Heart left ventricle (tissue), 16 donors: ENCODE measurements at regions not wholly inside any gene's neighbourhood (a gene's known extent, or its start where the extent isn't known, plus 50 kb on each side); places are given as distances from the start of the nearest gene placed in this dataset.
"Not testable (repeated sequence)": the region's sequence is repeated elsewhere in the genome, so short reads cannot be mapped to it uniquely, and the experiment has no call there.

Experiments
- ATAC-seq, 4 donors: fragments of 200-7000 bp; cut with Tn5 transposase; one replicate each; pipeline ENCODE4 v1.9.1; 2020 to 2022; ENCODE audit warnings: moderate library complexity in 4 of 4, mild to moderate bottlenecking in 3 of 4, moderate number of reproducible peaks in 1 of 4
- DNase-seq, 5 donors: peaks; one replicate each; pipeline ENCODE4 v3.0.0-alpha.2; 2020
- H3K27ac ChIP-seq, 12 donors: fragments of 200-600 bp; sonication (generic) in 4 of 12; one replicate each; pipeline versions ENCODE4 v1.5.0 to v1.8.0; 2016 to 2022; ENCODE audit warnings: mild to moderate bottlenecking in 2 of 12
- H3K27me3 ChIP-seq, 9 donors: fragments of 200-600 bp; sonication (generic) in 2 of 9; one replicate each; pipeline versions ENCODE4 v1.5.1 to v1.8.0; 2016 to 2022; ENCODE audit warnings: mild to moderate bottlenecking in 3 of 9
- H3K36me3 ChIP-seq, 9 donors: fragments of 200-600 bp; sonication (generic) in 2 of 9; one replicate each; pipeline versions ENCODE4 v1.5.0 to v1.8.0; 2018 to 2022; ENCODE audit warnings: mild to moderate bottlenecking in 2 of 9
- H3K4me1 ChIP-seq, 12 donors: fragments of 200-600 bp; sonication (generic) in 4 of 12; one replicate each; pipeline versions ENCODE4 v1.5.0 to v1.8.0; 2016 to 2022; ENCODE audit warnings: mild to moderate bottlenecking in 3 of 12
- H3K4me3 ChIP-seq, 12 donors: fragments of 200-600 bp; sonication (generic) in 4 of 12; one replicate each; pipeline versions ENCODE4 v1.5.0 to v1.8.0; 2017 to 2022; ENCODE audit warnings: mild to moderate bottlenecking in 9 of 12, moderate library complexity in 4 of 12
- H3K9me3 ChIP-seq, 12 donors: fragments of 200-600 bp; sonication (generic) in 4 of 12; one replicate each; pipeline versions ENCODE4 v1.5.0 to v1.8.0; 2016 to 2022; ENCODE audit warnings: mild to moderate bottlenecking in 1 of 12
- CTCF ChIP-seq, 12 donors: fragments of 200-600 bp; sonication (generic) in 4 of 12; IDR thresholded peaks; one replicate each; pipeline versions ENCODE4 v1.5.0 to v1.8.0; 2018 to 2022; ENCODE audit warnings: antibody characterized with exemption in 12 of 12, mild to moderate bottlenecking in 5 of 12
- POLR2A ChIP-seq, 2 donors: fragments of 450-650 bp; IDR thresholded peaks; one replicate each; pipeline ENCODE4 v1.6.1; 2017; ENCODE audit warnings: antibody characterized with exemption in 2 of 2, mild to moderate bottlenecking in 2 of 2, moderate library complexity in 2 of 2
- WGBS, 4 donors: extraction: QIAGEN DNeasy Blood & Tissue Kit in 2 of 4; methylation state at CpG; one replicate each; pipeline versions ENCODE4 v1.1.5 to v1.1.7; 2013 to 2018; 5-methylcytosine and 5-hydroxymethylcytosine counted together
- intact Hi-C, 10 donors: fragments of 100-400 bp; cut with DNase I; formaldehyde crosslinking; loops; one replicate each; pipeline versions ENCODE4 v1.11.1 to v1.14.2; 2022
- donor health status: ischemic (EF 13 %, LVEDD 7.1; RV severe dilation, severe dysfunction).
- donor health status: healthy with polysubstance abuse.
- donor health status: DM: no; HTN: yes; CAD: no.
- donor health status: DM: no; HTN: no; CAD: no.
- donor health status: ischemic (EF 25% LVEDD 6.9; RV normal size, moderate dysfunction).
- donor health status: ischemic (EF 25% LVEDD 5.7; RV mildly dilated, moderate dysfunction).
- donor health status: healthy.
- donor health status: DM: yes; HTN: yes; CAD: no.
- donor health status: ischemic (EF 35%, LVEDD 5.7; RV mildly dilated, moderate dysfunction).
- donor health status: nonischemic (EF 11% LVEDD 7.7; RV severe dilation, severe dysfunction).
- donor health status: DM: yes; HTN: yes; CAD: no.
- donor health status: PGD.
- donor health status: ischemic (EF 29% LVEDD 5.4; RV normal size, mild dysfunction).
- donor health status: nonischemic (EF 23%, LVEDD 6.1; RV moderate dilation, normal function).

- ATAC-seq (peak; percentile 89 to 91 (median 90)), DNase-seq (peak; percentile 68 to 86 (median 77))
- WGBS, 4 donors = 19 to 27% (median 24%) methylated on average over 7 of the region's 7 CpGs
- H3K27ac ChIP-seq = peak overlapping the region in 11 of 12 donors; percentile 59 to 89 (median 77)
- intact Hi-C loops = loop anchor here in 7 of 10 donors (5.0 to 10.0 kb wide), 3 partner anchors 111 to 393 kb away; partner anchors contain the start of gene AEN (in 1 of the 7)
- no peaks in the 10 kb centered on the region for H3K27me3 ChIP-seq
- no peak for TF ChIP-seq CTCF (IDR thresholded peaks at IDR 0.05)
- TF ChIP-seq POLR2A (IDR thresholded peaks at IDR 0.05) = no peak
- H3K4me3 ChIP-seq = peak overlapping the region in 3 of 12 donors; percentile 39 to 44 (median 43)
- H3K9me3 ChIP-seq = no peaks in the 10 kb centered on the region
- H3K4me1 ChIP-seq = peaks cover 5 to 50% (median 29%) of the 10 kb centered on the region in 12 donors
- no peaks in the 10 kb centered on the region for H3K36me3 ChIP-seq
Measured at GRCh38 chr15:89018207-89018606, 70.0 kb upstream of the ABHD2 start.

- H3K9me3 ChIP-seq = peaks cover 0 to 8% (median 0%) of the 10 kb centered on the region in 12 donors
- intact Hi-C loops = loop anchor here in 7 of 10 donors (5.0 to 10.0 kb wide), 3 partner anchors 112 to 395 kb away; partner anchors contain the start of gene AEN (in 1 of the 7)
- peak overlapping the region in 4 of 12 donors; percentile 6 to 79 (median 73) for H3K27ac ChIP-seq
- no peak for ATAC-seq
- peaks cover 5 to 50% (median 29%) of the 10 kb centered on the region in 12 donors for H3K4me1 ChIP-seq
- H3K27me3 ChIP-seq = no peaks in the 10 kb centered on the region
- 57 to 69% (median 62%) methylated on average over 3 of the region's 3 CpGs for WGBS, 4 donors
- no peak for TF ChIP-seq CTCF (IDR thresholded peaks at IDR 0.05)
- no peak for TF ChIP-seq POLR2A (IDR thresholded peaks at IDR 0.05)
- H3K4me3 ChIP-seq = no peak overlapping the region
- DNase-seq = no peak
- H3K36me3 ChIP-seq = no peaks in the 10 kb centered on the region
Measured at GRCh38 chr15:89019436-89019835, 68.8 kb upstream of the ABHD2 start.

- peaks cover 5 to 49% (median 28%) of the 10 kb centered on the region in 12 donors for H3K4me1 ChIP-seq
- H3K36me3 ChIP-seq = no peaks in the 10 kb centered on the region
- no peaks in the 10 kb centered on the region for H3K27me3 ChIP-seq
- no peak overlapping the region for H3K4me3 ChIP-seq
- peaks cover 0 to 24% (median 0%) of the 10 kb centered on the region in 12 donors for H3K9me3 ChIP-seq
- intact Hi-C loops = loop anchor here in 1 of 10 donors (10.0 kb wide), 1 partner anchor 64 kb away; the partner anchor contains the start of gene ABHD2
- TF ChIP-seq CTCF (IDR thresholded peaks at IDR 0.05) (no peak), POLR2A (IDR thresholded peaks at IDR 0.05) (no peak)
- H3K27ac ChIP-seq = peak overlapping the region in 6 of 12 donors; percentile 26 to 71 (median 46)
- no peak for ATAC-seq
- DNase-seq = no peak
- 65 to 80% (median 72%) methylated on average over 2 of the region's 2 CpGs for WGBS, 4 donors
Measured at GRCh38 chr15:89021224-89021623, 67.0 kb upstream of the ABHD2 start.

GRCh38 chr15:89021886-89022285 is 66.4 kb upstream of the ABHD2 start:
- ATAC-seq, H3K27me3 ChIP-seq, DNase-seq, H3K36me3 ChIP-seq, H3K4me3 ChIP-seq: not testable (repeated sequence)
- peak overlapping the region in 7 of 12 donors; percentile 5 to 71 (median 50) for H3K27ac ChIP-seq
- intact Hi-C loops = loop anchor here in 1 of 10 donors (10.0 kb wide), 1 partner anchor 63 kb away; the partner anchor contains the start of gene ABHD2
- H3K9me3 ChIP-seq = peaks cover 0 to 24% (median 0%) of the 10 kb centered on the region in 12 donors
- 55 to 64% (median 61%) methylated on average over 8 of the region's 8 CpGs for WGBS, 4 donors
- H3K4me1 ChIP-seq = peaks cover 3 to 42% (median 25%) of the 10 kb centered on the region in 12 donors
